IMR-90 (cell line): ENCODE measurements at regions not wholly inside any gene's neighbourhood (a gene's known extent, or its start where the extent isn't known, plus 50 kb on each side); places are given as distances from the start of the nearest gene placed in this dataset.

ENCODE experiments used
- ATAC-seq: fragments of 200-7000 bp; cut with Tn5 transposase; 2 replicates; pipeline ENCODE4 v1.9.1; 2020; ENCODE audit warnings: low read depth, mild to moderate bottlenecking, moderate library complexity
- BruUV-seq: library from RNA; stranded (reverse); fragments of 400-500 nt; replicated peaks from 2 replicates; lab custom pipeline; 2021; lab: Mats Ljungman, UMichigan
- CTCF ChIA-PET: fragments of 300-600 bp; formaldehyde crosslinking; extraction: SDS; loops from one replicate; lab custom pipeline; 2021; ENCODE audit warnings: antibody characterized with exemption; lab: Yijun Ruan, JAX
- POLR2A ChIA-PET: fragments of 300-600 bp; sonication (Branson Sonifier 250); formaldehyde crosslinking; loops from one replicate; lab custom pipeline; 2022; ENCODE audit warnings: antibody characterized with exemption; ENCODE audit not compliant: unreplicated experiment; lab: Charles Lee
- DNase-seq: peaks from one replicate; pipeline ENCODE4 v3.0.0; 2013
- H2AFZ ChIP-seq: replicated peaks from 2 replicates; pipeline ENCODE3; 2013; ENCODE audit warnings: low read length, mild to moderate bottlenecking; ENCODE audit not compliant: poor library complexity
- H2AK5ac ChIP-seq: 2 replicates; pipeline ENCODE4 v1.6.1; 2013; ENCODE audit warnings: low read depth, low read length, inconsistent platforms
- H2AK9ac ChIP-seq: replicated peaks from 2 replicates; pipeline ENCODE3; 2013; ENCODE audit warnings: mild to moderate bottlenecking, low read depth, low read length, moderate library complexity; ENCODE audit not compliant: poor library complexity
- H2BK120ac ChIP-seq: 2 replicates; pipeline ENCODE4 v1.6.1; 2013; ENCODE audit warnings: low read depth, low read length, inconsistent platforms
- H2BK15ac ChIP-seq: 3 replicates; pipeline ENCODE4 v1.6.1; 2013; ENCODE audit warnings: low read depth, low read length, inconsistent platforms
- H2BK20ac ChIP-seq: 2 replicates; pipeline ENCODE4 v1.6.1; 2013; ENCODE audit warnings: low read depth, mild to moderate bottlenecking, inconsistent platforms, low read length, moderate library complexity
- H2BK5ac ChIP-seq: 2 replicates; pipeline ENCODE4 v1.6.1; 2013; ENCODE audit warnings: mild to moderate bottlenecking, low read depth, low read length, inconsistent platforms; ENCODE audit not compliant: poor library complexity, severe bottlenecking
- H3K14ac ChIP-seq: replicated peaks from 2 replicates; pipeline ENCODE4 v1.6.1; 2013; ENCODE audit warnings: low read depth, low read length, inconsistent platforms
- H3K18ac ChIP-seq: 2 replicates; pipeline ENCODE4 v1.6.1; 2013; ENCODE audit warnings: low read depth, low read length, control low read depth
- H3K23ac ChIP-seq: 2 replicates; pipeline ENCODE4 v1.6.1; 2013; ENCODE audit warnings: low read depth, low read length, inconsistent platforms
- H3K27ac ChIP-seq: 2 replicates; pipeline ENCODE4 v1.5.1; 2013; ENCODE audit warnings: mild to moderate bottlenecking, control low read depth, low read length; ENCODE audit not compliant: insufficient read depth
- H3K27me3 ChIP-seq: 2 replicates; pipeline ENCODE4 v1.6.1; 2013; ENCODE audit warnings: low read length; ENCODE audit not compliant: control insufficient read depth, insufficient read depth
- H3K36me3 ChIP-seq: 2 replicates; pipeline ENCODE4 v1.6.1; 2013; ENCODE audit warnings: low read length, mixed read lengths; ENCODE audit not compliant: control insufficient read depth, insufficient read depth
- H3K4ac ChIP-seq: 2 replicates; pipeline ENCODE4 v1.6.1; 2013; ENCODE audit warnings: low read depth, low read length, inconsistent platforms
- H3K4me1 ChIP-seq: 2 replicates; pipeline ENCODE4 v1.6.1; 2013; ENCODE audit warnings: low read length, mixed read lengths; ENCODE audit not compliant: control insufficient read depth, insufficient read depth
- H3K4me2 ChIP-seq: 2 replicates; pipeline ENCODE4 v1.6.1; 2013; ENCODE audit warnings: low read depth, mild to moderate bottlenecking, control low read depth, low read length, moderate library complexity
- H3K4me3 ChIP-seq: 2 replicates; pipeline ENCODE4 v1.5.1; 2013; ENCODE audit warnings: low read depth, mild to moderate bottlenecking, control low read depth, low read length, moderate library complexity; ENCODE audit not compliant: insufficient read depth
- H3K56ac ChIP-seq: 2 replicates; pipeline ENCODE4 v1.6.1; 2013; ENCODE audit warnings: low read length, inconsistent platforms; ENCODE audit not compliant: insufficient read depth; ENCODE audit errors: extremely low read depth
- H3K79me1 ChIP-seq, 2 experiments: 2 replicates each; pipeline ENCODE4 v1.6.1; 2013; ENCODE audit warnings: low read length in 2 of 2, inconsistent platforms in 1 of 2, low read depth in 1 of 2
- H3K9ac ChIP-seq: 2 replicates; pipeline ENCODE4 v1.6.1; 2013; ENCODE audit warnings: low read depth, low read length, control low read depth
- H3K9me1 ChIP-seq: 2 replicates; pipeline ENCODE4 v1.6.1; 2013; ENCODE audit warnings: low read length, inconsistent platforms; ENCODE audit not compliant: insufficient read depth
- H3K9me3 ChIP-seq: 2 replicates; pipeline ENCODE4 v1.6.1; 2013; ENCODE audit warnings: low read length; ENCODE audit not compliant: control insufficient read depth, insufficient read depth
- H4K20me1 ChIP-seq: 2 replicates; pipeline ENCODE4 v1.6.1; 2013; ENCODE audit warnings: low read length, inconsistent platforms; ENCODE audit not compliant: insufficient read depth
- H4K5ac ChIP-seq: 2 replicates; pipeline ENCODE4 v1.6.1; 2013; ENCODE audit warnings: mild to moderate bottlenecking, low read depth, low read length, control low read depth
- H4K8ac ChIP-seq, 2 experiments: 2 replicates each; pipeline ENCODE4 v1.6.1; 2013; ENCODE audit warnings: low read depth in 2 of 2, low read length in 2 of 2, control low read depth in 1 of 2, inconsistent platforms in 1 of 2
- H4K91ac ChIP-seq: 2 replicates; pipeline ENCODE4 v1.6.1; 2013; ENCODE audit warnings: low read depth, low read length, inconsistent platforms; ENCODE audit not compliant: insufficient read depth
- BHLHE40 ChIP-seq: fragments of 150-350 bp; IDR thresholded peaks from 2 replicates; pipeline ENCODE4 v1.6.1; 2016; ENCODE audit warnings: mild to moderate bottlenecking, low read depth, low read length
- CEBPB ChIP-seq: IDR thresholded peaks from 2 replicates; pipeline ENCODE4 v1.6.1; 2012; ENCODE audit warnings: low read depth, low read length, improper control_type of control experiment
- CHD1 ChIP-seq: IDR thresholded peaks from 2 replicates; pipeline ENCODE4 v1.6.1; 2012; ENCODE audit warnings: low read depth, low read length, improper control_type of control experiment
- FOS ChIP-seq: fragments of 150-350 bp; IDR thresholded peaks from 2 replicates; pipeline ENCODE4 v1.6.1; 2016; ENCODE audit warnings: low read depth, low read length
- MAFK ChIP-seq: IDR thresholded peaks from 2 replicates; pipeline ENCODE4 v1.6.1; 2012; ENCODE audit warnings: low read depth, low read length, improper control_type of control experiment
- MAZ ChIP-seq: IDR thresholded peaks from 2 replicates; pipeline ENCODE4 v1.6.1; 2012; ENCODE audit warnings: low read depth, mild to moderate bottlenecking, low read length, improper control_type of control experiment, moderate library complexity, borderline replicate concordance
- MXI1 ChIP-seq: IDR thresholded peaks from 2 replicates; pipeline ENCODE4 v1.6.1; 2012; ENCODE audit warnings: low read depth, mild to moderate bottlenecking, low read length, moderate library complexity, borderline replicate concordance
- NFE2L2 ChIP-seq: fragments of 150-350 bp; IDR thresholded peaks from 2 replicates; pipeline ENCODE4 v1.6.1; 2016; ENCODE audit warnings: low read depth, mild to moderate bottlenecking, low read length
- POLR2A ChIP-seq: IDR thresholded peaks from 2 replicates; pipeline ENCODE4 v1.6.1; 2012; ENCODE audit warnings: mild to moderate bottlenecking, low read depth, low read length
- RAD21 ChIP-seq: IDR thresholded peaks from 2 replicates; pipeline ENCODE4 v1.6.1; 2012; ENCODE audit warnings: low read length, improper control_type of control experiment
- RCOR1 ChIP-seq: IDR thresholded peaks from 2 replicates; pipeline ENCODE4 v1.6.1; 2012; ENCODE audit warnings: mild to moderate bottlenecking, low read length, improper control_type of control experiment; ENCODE audit not compliant: insufficient replicate concordance
- RFX5 ChIP-seq: IDR thresholded peaks from 2 replicates; pipeline ENCODE4 v1.8.0; 2012; ENCODE audit warnings: low read depth, mild to moderate bottlenecking, low read length, moderate library complexity
- SMC3 ChIP-seq: fragments of 150-350 bp; IDR thresholded peaks from 2 replicates; pipeline ENCODE4 v1.6.1; 2016; ENCODE audit warnings: low read depth, mild to moderate bottlenecking, antibody characterized with exemption, low read length, moderate library complexity
- WGBS, 2 experiments: methylation state at CpG; one replicate each; pipeline versions ENCODE4 v1.1.5 to v1.1.7; 2013; ENCODE audit warnings: missing lambda C conversion rate in 2 of 2; ENCODE audit not compliant: insufficient read length in 1 of 2; ENCODE audit errors: extremely low coverage in 2 of 2; 5-methylcytosine and 5-hydroxymethylcytosine counted together
- dilution Hi-C: fragments of 300-500 bp; cut with HindIII; formaldehyde crosslinking; loops from one replicate; pipeline ENCODE4 v1.14.3; 2018; ENCODE audit warnings: low sequenced_read_pairs; ENCODE audit not compliant: unreplicated experiment
- in situ Hi-C: fragments of 300-500 bp; cut with MboI; formaldehyde crosslinking; loops from 3 replicates; pipeline ENCODE4 v1.14.3; 2019; ENCODE audit warnings: low sequenced_read_pairs, inconsistent platforms, mixed read lengths
- intact Hi-C: fragments of 100-400 bp; cut with micrococcal nuclease; formaldehyde crosslinking; loops from 2 replicates; pipeline ENCODE4 v1.10.0; 2022
- TF ChIP-seq, protein P1 (sequence below): conservative IDR thresholded peaks from 2 replicates; pipeline ENCODE4 v1.5.1; 2012; ENCODE audit warnings: mild to moderate bottlenecking, low read depth, low read length, improper control_type of control experiment
- TF ChIP-seq, protein P2 (sequence below): fragments of 150-350 bp; IDR thresholded peaks from 2 replicates; pipeline ENCODE4 v1.6.1; 2016; ENCODE audit warnings: low read depth, mild to moderate bottlenecking, low read length, moderate library complexity, borderline replicate concordance
- TF ChIP-seq, protein P3 (sequence below): fragments of 150-350 bp; IDR thresholded peaks from 2 replicates; pipeline ENCODE4 v1.6.1; 2017; ENCODE audit warnings: mild to moderate bottlenecking, antibody characterized with exemption, low read length, low read depth

DNA sequence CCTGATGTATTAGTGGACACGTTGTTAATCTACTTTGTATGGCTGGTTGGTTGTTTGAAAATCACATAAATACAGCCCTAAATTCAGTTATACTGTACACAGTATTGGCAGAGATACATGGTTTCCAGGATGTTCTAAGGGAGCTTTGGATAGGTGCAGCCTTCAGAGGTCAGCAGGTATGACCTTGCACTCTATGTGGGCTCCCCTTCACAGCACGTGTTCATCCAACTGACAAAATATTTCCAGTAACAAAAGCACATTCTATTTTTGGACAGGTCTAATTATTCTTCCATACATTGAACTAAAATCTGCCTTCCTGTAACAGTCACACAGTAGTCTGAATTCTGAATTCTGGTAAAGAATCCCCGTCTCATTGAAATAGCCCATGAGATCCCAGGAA lies 92.8 kb upstream of the RAPGEF2 start:
- dilution Hi-C loops, result no loop called here
- Histone ChIP-seq H2AK5ac (no peak overlapping the region), H3K14ac (no peak overlapping the region), H2BK20ac (no peak overlapping the region), H4K8ac (no peak overlapping the region), H3K27ac (no peak overlapping the region), H3K9me3 (no peaks in the 10 kb centered on the region), H3K79me1 (no peaks in the 10 kb centered on the region), H3K9ac (no peak overlapping the region), H3K4me1 (no peaks in the 10 kb centered on the region), H2BK5ac (no peak overlapping the region), H3K4me2 (no peak overlapping the region), H2BK120ac (no peak overlapping the region), H3K9me1 (peaks cover 2% of the 10 kb centered on the region; the same call in 1 of the 2 replicates), H3K4me3 (no peak overlapping the region), H4K91ac (no peak overlapping the region), H3K56ac (no peak overlapping the region), H3K18ac (no peak overlapping the region), H3K4ac (no peak overlapping the region), H2AK9ac (no peak overlapping the region), H4K20me1 (no peaks in the 10 kb centered on the region), H3K27me3 (no peaks in the 10 kb centered on the region), H2BK15ac (no peak overlapping the region), H3K36me3 (no peaks in the 10 kb centered on the region), H4K5ac (no peak overlapping the region), H2AFZ (no peak overlapping the region), H3K23ac (no peak overlapping the region)
- BruUV-seq, result no TSS peak
- 86% methylated on average over 1 of the region's 3 CpGs; no CpG with 5 or more reads in 1 of the 2 experiments for WGBS, 2 experiments
- in situ Hi-C loops, result no loop called here
- intact Hi-C loops, result no loop called here
- DNase-seq (no peak), ATAC-seq (no peak)
- ChIA-PET CTCF (interaction anchor here (0.6 kb wide), 1 partner anchor 13 kb away, joined by 3 read pairs; no protein-coding TSS in a partner anchor), POLR2A (no interaction called here)
- TF ChIP-seq RFX5, result no peak
- no peak for TF ChIP-seq CEBPB
- TF ChIP-seq MXI1, result no peak
- TF ChIP-seq RAD21, result no peak
- TF ChIP-seq, protein P1, sequence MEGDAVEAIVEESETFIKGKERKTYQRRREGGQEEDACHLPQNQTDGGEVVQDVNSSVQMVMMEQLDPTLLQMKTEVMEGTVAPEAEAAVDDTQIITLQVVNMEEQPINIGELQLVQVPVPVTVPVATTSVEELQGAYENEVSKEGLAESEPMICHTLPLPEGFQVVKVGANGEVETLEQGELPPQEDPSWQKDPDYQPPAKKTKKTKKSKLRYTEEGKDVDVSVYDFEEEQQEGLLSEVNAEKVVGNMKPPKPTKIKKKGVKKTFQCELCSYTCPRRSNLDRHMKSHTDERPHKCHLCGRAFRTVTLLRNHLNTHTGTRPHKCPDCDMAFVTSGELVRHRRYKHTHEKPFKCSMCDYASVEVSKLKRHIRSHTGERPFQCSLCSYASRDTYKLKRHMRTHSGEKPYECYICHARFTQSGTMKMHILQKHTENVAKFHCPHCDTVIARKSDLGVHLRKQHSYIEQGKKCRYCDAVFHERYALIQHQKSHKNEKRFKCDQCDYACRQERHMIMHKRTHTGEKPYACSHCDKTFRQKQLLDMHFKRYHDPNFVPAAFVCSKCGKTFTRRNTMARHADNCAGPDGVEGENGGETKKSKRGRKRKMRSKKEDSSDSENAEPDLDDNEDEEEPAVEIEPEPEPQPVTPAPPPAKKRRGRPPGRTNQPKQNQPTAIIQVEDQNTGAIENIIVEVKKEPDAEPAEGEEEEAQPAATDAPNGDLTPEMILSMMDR, result no peak
- TF ChIP-seq FOS, result no peak
- TF ChIP-seq, protein P2, sequence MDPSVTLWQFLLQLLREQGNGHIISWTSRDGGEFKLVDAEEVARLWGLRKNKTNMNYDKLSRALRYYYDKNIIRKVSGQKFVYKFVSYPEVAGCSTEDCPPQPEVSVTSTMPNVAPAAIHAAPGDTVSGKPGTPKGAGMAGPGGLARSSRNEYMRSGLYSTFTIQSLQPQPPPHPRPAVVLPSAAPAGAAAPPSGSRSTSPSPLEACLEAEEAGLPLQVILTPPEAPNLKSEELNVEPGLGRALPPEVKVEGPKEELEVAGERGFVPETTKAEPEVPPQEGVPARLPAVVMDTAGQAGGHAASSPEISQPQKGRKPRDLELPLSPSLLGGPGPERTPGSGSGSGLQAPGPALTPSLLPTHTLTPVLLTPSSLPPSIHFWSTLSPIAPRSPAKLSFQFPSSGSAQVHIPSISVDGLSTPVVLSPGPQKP, result no peak
- TF ChIP-seq, protein P3, sequence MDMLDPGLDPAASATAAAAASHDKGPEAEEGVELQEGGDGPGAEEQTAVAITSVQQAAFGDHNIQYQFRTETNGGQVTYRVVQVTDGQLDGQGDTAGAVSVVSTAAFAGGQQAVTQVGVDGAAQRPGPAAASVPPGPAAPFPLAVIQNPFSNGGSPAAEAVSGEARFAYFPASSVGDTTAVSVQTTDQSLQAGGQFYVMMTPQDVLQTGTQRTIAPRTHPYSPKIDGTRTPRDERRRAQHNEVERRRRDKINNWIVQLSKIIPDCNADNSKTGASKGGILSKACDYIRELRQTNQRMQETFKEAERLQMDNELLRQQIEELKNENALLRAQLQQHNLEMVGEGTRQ, result no peak
- TF ChIP-seq MAFK, result no peak
- no peak for TF ChIP-seq NFE2L2
- TF ChIP-seq CHD1, result no peak
- TF ChIP-seq SMC3, result no peak
- no peak for TF ChIP-seq POLR2A
- no peak for TF ChIP-seq BHLHE40
- TF ChIP-seq RCOR1, result no peak
- TF ChIP-seq MAZ, result no peak
